ENCODE measurements at regions not wholly inside any gene's neighbourhood (a gene's known extent, or its start where the extent isn't known, plus 50 kb on each side); places are given as distances from the start of the nearest gene placed in this dataset.

- Histone ChIP-seq H3K27me3 (ENCODE audit: insufficient read depth, low read length) (no peaks in the 10 kb centered on the region), H3K9me3 (ENCODE audit: control insufficient read depth in 1 of 2, insufficient read depth in 1 of 2, low read depth in 1 of 2, low read length in 2 of 2) (no peaks in the 10 kb centered on the region), H3K9me2 (ENCODE audit: insufficient read depth) (no peaks in the 10 kb centered on the region), H3K79me2 (ENCODE audit: insufficient read depth, low read length) (no peaks in the 10 kb centered on the region), H3K4me1 (ENCODE audit: control insufficient read depth in 1 of 2, insufficient read depth in 2 of 2, low read length in 2 of 2) (no peaks in the 10 kb centered on the region), H3K27ac (ENCODE audit: low read depth, low read length) (no peak overlapping the region), H3K4me3 (replicated peaks in 1 of 2; ENCODE audit: low read depth in 1 of 2, low read length in 2 of 2) (no peak overlapping the region), H3K36me3 (ENCODE audit: control insufficient read depth in 1 of 2, insufficient read depth in 2 of 2, low read length in 2 of 2) (no peaks in the 10 kb centered on the region), H3K9ac (ENCODE audit: low read length) (no peak overlapping the region), H3K4me2 (ENCODE audit: low read length) (no peak overlapping the region), H2AFZ (ENCODE audit: low read depth, low read length, poor library complexity, severe bottlenecking) (no peak overlapping the region), H4K20me1 (ENCODE audit: insufficient read depth) (no peaks in the 10 kb centered on the region)
- ATAC-seq (no peak), DNase-seq (ENCODE audit: low read depth, low spot score) (no peak)
- ChIA-PET CTCF (no interaction called here), POLR2A (no interaction called here), RAD21 (ENCODE audit: low non-redundant PET in 1 of 2, low total read pairs in 2 of 2, uncharacterized antibody in 2 of 2, unreplicated experiment in 2 of 2) (no interaction called here)
- no TSS peak for BruUV-seq (replicated peaks)
- intact Hi-C loops (cut with micrococcal nuclease), result loop anchor here (2.0 kb wide), 1 partner anchor 807 kb away; no protein-coding TSS in a partner anchor
- TF ChIP-seq CTCF (IDR thresholded peaks at IDR 0.05 in 2 of 3, conservative IDR thresholded peaks at IDR 0.05 in 1 of 3; ENCODE audit: borderline replicate concordance in 1 of 3, insufficient read depth in 1 of 3, low read depth in 2 of 3, low read length in 2 of 3), result no peak
- no peak for TF ChIP-seq EGR1 (IDR thresholded peaks at IDR 0.05; ENCODE audit: low read depth)
- no peak for TF ChIP-seq SIN3A (IDR thresholded peaks at IDR 0.05; ENCODE audit: low read depth)
- TF ChIP-seq, protein P1, sequence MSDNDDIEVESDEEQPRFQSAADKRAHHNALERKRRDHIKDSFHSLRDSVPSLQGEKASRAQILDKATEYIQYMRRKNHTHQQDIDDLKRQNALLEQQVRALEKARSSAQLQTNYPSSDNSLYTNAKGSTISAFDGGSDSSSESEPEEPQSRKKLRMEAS (IDR thresholded peaks at IDR 0.05), result no peak
- no peak for TF ChIP-seq POLR2A (IDR thresholded peaks at IDR 0.05; ENCODE audit: borderline replicate concordance, extremely low read depth, insufficient read depth, insufficient read length)
These were observed 700.8 kb downstream of the SI start for GRCh38 chr3:164377466-164377865.

- no peaks in the 10 kb centered on the region for H3K9me3 ChIP-seq (ENCODE audit: control insufficient read depth in 1 of 2, insufficient read depth in 1 of 2, low read depth in 1 of 2, low read length in 2 of 2)
- ChIA-PET RAD21 (ENCODE audit: low non-redundant PET in 1 of 2, low total read pairs in 2 of 2, uncharacterized antibody in 2 of 2, unreplicated experiment in 2 of 2) (no interaction called here), CTCF (interaction anchor here (1.0 to 2.0 kb wide), 2 partner anchors 21 to 831 kb away, joined by 3 to 4 read pairs; no protein-coding TSS in a partner anchor), POLR2A (no interaction called here)
- H3K4me3 ChIP-seq (replicated peaks in 1 of 2; ENCODE audit: low read depth in 1 of 2, low read length in 2 of 2), result no peak overlapping the region
- no peaks in the 10 kb centered on the region for H3K9me2 ChIP-seq (ENCODE audit: insufficient read depth)
- no peaks in the 10 kb centered on the region for H3K4me1 ChIP-seq (ENCODE audit: control insufficient read depth in 1 of 2, insufficient read depth in 2 of 2, low read length in 2 of 2)
- no peaks in the 10 kb centered on the region for H3K79me2 ChIP-seq (ENCODE audit: insufficient read depth, low read length)
- DNase-seq (ENCODE audit: low read depth, low spot score), result no peak
- H3K4me2 ChIP-seq (ENCODE audit: low read length), result no peak overlapping the region
- ATAC-seq, result no peak
- no peaks in the 10 kb centered on the region for H4K20me1 ChIP-seq (ENCODE audit: insufficient read depth)
- H3K36me3 ChIP-seq (ENCODE audit: control insufficient read depth in 1 of 2, insufficient read depth in 2 of 2, low read length in 2 of 2), result no peaks in the 10 kb centered on the region
- no peak overlapping the region for H3K27ac ChIP-seq (ENCODE audit: low read depth, low read length)
- H2AFZ ChIP-seq (ENCODE audit: low read depth, low read length, poor library complexity, severe bottlenecking), result peak overlapping the region; percentile 41
- no peaks in the 10 kb centered on the region for H3K27me3 ChIP-seq (ENCODE audit: insufficient read depth, low read length)
- H3K9ac ChIP-seq (ENCODE audit: low read length), result no peak overlapping the region
- BruUV-seq (replicated peaks), result no TSS peak
- intact Hi-C loops (cut with micrococcal nuclease), result loop anchor here (2.0 kb wide), 1 partner anchor 809 kb away; no protein-coding TSS in a partner anchor
- TF ChIP-seq FOSL1 (IDR thresholded peaks at IDR 0.05; ENCODE audit: low read depth) (no peak), RAD21 (IDR thresholded peaks at IDR 0.05; ENCODE audit: low read depth) (peak; percentile 49), CTCF (IDR thresholded peaks at IDR 0.05 in 2 of 3, conservative IDR thresholded peaks at IDR 0.05 in 1 of 3; ENCODE audit: borderline replicate concordance in 1 of 3, insufficient read depth in 1 of 3, low read depth in 2 of 3, low read length in 2 of 3) (0 out of 6 replicates have a peak, but pooled peaks of 1 of the 3 experiments have one; percentile 7), ZFX (IDR thresholded peaks at IDR 0.05) (no peak), YY1 (IDR thresholded peaks at IDR 0.05; ENCODE audit: extremely low read depth, insufficient replicate concordance, low read depth, low read length) (no peak), SIN3A (IDR thresholded peaks at IDR 0.05; ENCODE audit: low read depth) (no peak), SRF (IDR thresholded peaks at IDR 0.05; ENCODE audit: low read depth) (no peak), SP1 (IDR thresholded peaks at IDR 0.05; ENCODE audit: low read depth) (no peak), CBX3 (IDR thresholded peaks at IDR 0.05; ENCODE audit: low read depth) (no peak), POLR2AphosphoS5 (IDR thresholded peaks at IDR 0.05; ENCODE audit: low read depth, low read length) (no peak), EZH2 (IDR thresholded peaks at IDR 0.05) (no peak), EZH2phosphoT487 (IDR thresholded peaks at IDR 0.05; ENCODE audit: borderline replicate concordance) (no peak), CEBPB (IDR thresholded peaks at IDR 0.05; ENCODE audit: low read depth) (no peak), JUND (IDR thresholded peaks at IDR 0.05) (no peak), EGR1 (IDR thresholded peaks at IDR 0.05; ENCODE audit: low read depth) (peak; percentile 67), ELF1 (IDR thresholded peaks at IDR 0.05; ENCODE audit: borderline replicate concordance, low read depth) (no peak)
- TF ChIP-seq, protein P2, sequence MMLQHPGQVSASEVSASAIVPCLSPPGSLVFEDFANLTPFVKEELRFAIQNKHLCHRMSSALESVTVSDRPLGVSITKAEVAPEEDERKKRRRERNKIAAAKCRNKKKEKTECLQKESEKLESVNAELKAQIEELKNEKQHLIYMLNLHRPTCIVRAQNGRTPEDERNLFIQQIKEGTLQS (IDR thresholded peaks at IDR 0.05), result no peak
These were observed 702.3 kb downstream of the SI start for GRCh38 chr3:164375995-164376394.

Measured in HCT116 (cell line).